SH-SY5Y (cell line): ENCODE measurements at regions not wholly inside any gene's neighbourhood (a gene's known extent, or its start where the extent isn't known, plus 50 kb on each side); places are given as distances from the start of the nearest gene placed in this dataset.

Source experiments
- GATA2 ChIP-seq: IDR thresholded peaks from 2 replicates; pipeline ENCODE4 v1.6.1; 2011; ENCODE audit warnings: mild to moderate bottlenecking, low read depth, low read length
- GATA3 ChIP-seq: IDR thresholded peaks from 2 replicates; pipeline ENCODE4 v1.6.1; 2011; ENCODE audit warnings: low read depth, mild to moderate bottlenecking, low read length, moderate library complexity

- TF ChIP-seq GATA2 (no peak), GATA3 (no peak)
Observed at GRCh38 chr10:33492701-33493345, 158.4 kb upstream of the NRP1 start.
